Left ventricle myocardium superior (tissue), 1 donor: ENCODE measurements at regions not wholly inside any gene's neighbourhood (a gene's known extent, or its start where the extent isn't known, plus 50 kb on each side); places are given as distances from the start of the nearest gene placed in this dataset.
A peak's percentile ranks its signal among the peaks of the same experiment; 100 is the strongest.

ENCODE experiments used
- ATAC-seq: fragments of 200-7000 bp; cut with Tn5 transposase; one replicate; pipeline ENCODE4 v1.9.1; 2020; ENCODE audit warnings: mild to moderate bottlenecking, moderate library complexity
- DNase-seq: peaks from one replicate; pipeline ENCODE4 v3.0.0-alpha.2; 2020
- intact Hi-C: fragments of 100-400 bp; cut with micrococcal nuclease; formaldehyde crosslinking; loops from one replicate; pipeline ENCODE4 v1.11.0; 2022
- donor health status: DM: no; HTN: yes; CAD: no; lungs with severe emphysema.

DNA sequence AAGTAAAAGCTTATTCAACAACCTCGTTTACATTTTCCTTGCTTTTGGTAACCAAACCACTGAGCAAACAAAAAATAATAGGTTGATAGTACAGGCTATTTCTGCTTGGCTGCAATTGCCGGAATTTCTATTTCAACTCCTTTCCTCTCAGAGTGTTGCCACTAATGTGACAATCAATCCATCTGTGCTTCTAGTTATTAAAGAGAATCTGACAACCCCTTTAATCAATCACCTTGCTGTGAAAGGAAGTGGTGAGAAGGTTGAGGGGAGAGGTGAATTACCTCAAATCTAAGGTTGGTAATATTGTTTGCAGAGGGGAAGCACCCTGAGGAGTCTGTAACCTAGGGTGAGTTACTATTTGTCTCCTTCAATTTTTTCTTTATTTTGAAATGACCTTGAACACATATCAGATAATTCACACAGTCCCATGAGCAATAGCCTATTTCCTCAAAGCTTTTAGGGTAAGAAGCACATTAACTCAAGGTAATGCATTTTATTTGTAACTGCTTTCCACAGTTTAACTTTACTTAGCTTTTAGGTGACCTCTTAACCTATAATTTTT lies 603.4 kb downstream of the MMUT start:
- no peak for ATAC-seq
- no peak for DNase-seq
- intact Hi-C loops = no loop called here

DNA sequence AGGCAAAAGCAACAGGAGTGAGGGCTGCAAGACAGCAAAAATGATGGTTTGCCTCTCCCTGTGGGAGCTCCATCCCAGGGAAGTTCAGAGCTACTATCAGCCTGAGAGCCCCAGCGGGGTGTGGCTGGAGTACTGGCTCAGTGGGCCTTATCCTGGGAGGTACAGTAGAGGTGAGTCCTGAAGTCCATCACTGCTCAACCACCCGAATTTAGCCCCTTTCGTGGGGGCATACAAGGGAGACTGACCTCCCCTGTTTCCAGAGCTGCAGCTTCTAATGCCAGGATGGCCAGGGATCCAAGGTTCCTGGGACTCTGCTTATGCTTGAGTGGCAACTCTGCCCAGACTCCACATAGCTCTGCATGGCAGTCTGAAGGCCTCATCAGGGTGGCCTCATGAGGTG lies 617.8 kb downstream of the MMUT start:
- DNase-seq (no peak), ATAC-seq (no peak)
- intact Hi-C loops = no loop called here

DNA sequence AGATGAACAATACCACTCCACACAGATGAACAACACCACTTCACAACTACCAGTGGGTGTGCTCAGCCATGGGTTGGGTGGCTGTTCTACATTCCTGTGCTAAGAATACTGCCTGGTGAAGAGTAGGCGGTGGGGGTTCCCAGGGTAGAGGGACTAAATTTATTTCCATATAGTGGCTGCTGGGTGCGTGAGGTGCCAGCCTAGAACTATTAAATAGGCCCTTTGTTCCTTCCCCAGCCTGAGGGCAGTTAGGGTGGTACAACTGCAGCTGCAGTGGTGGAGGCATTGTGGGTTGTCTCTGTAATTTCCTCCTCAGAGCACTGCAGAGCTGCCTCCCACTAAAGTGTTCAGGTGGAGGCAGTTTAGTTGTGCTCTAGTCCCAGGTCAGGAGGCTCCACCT lies 618.4 kb downstream of the MMUT start:
- intact Hi-C loops = no loop called here
- ATAC-seq (no peak), DNase-seq (no peak)

DNA sequence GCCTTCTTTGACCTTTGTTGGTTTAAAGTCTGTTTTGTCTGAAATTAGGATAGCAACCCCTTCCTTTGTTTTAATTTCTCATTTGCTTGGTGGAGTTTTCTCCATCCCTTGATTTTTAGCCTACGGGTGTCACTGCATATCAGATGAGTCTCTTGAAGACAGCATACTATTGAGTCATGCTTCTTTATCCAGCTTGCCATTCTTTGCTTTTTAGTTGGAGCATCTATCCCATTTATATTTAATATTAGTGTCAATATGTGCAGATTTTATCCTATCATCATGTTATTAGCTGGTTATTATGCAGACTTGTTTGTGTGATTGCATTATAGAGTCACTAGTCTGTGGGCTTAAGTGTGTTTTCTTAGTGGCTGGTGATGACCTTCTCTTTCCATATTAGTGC lies 622.2 kb downstream of the MMUT start:
- no peak for DNase-seq
- ATAC-seq = no peak
- intact Hi-C loops = no loop called here

DNA sequence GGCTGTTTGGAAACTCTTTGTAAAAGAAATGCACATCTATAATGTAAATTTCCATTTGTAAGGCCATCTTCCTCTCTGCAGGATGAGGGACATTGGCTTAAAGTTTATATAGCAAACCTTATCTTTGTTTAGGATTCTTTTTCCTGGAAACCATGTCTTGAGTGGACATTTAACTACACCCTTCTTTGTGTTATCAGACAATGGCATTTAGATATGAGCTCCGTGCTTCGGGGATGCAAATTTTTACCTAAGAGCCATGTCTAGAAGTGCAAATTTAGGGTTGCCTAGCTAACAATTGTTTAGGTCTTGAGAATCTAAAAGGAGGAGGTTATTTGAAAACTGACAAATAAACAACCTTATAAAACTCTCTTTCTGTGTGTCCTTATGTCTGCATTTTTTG lies 623.8 kb downstream of the MMUT start:
- intact Hi-C loops = no loop called here
- DNase-seq = no peak
- no peak for ATAC-seq

DNA sequence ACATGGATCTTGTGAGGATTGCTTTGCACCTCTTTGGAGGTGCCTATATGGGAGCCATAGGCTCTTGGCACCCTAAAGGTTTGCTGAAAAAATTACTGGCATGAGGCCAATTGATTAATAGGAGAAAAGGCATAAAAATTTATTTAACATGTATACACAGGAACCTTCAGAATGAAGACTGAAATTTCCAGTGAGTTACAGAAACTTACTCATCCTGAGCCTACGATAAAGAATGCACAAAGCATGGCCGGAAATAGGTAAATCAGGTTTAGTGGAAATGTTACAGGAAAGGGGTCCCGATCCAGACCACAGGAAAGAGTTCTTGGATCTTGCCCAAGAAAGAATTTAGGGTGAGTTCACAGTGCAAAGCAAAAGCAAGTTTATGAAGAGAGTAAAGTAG lies 625.3 kb downstream of the MMUT start:
- ATAC-seq (no peak), DNase-seq (no peak)
- intact Hi-C loops = no loop called here

DNA sequence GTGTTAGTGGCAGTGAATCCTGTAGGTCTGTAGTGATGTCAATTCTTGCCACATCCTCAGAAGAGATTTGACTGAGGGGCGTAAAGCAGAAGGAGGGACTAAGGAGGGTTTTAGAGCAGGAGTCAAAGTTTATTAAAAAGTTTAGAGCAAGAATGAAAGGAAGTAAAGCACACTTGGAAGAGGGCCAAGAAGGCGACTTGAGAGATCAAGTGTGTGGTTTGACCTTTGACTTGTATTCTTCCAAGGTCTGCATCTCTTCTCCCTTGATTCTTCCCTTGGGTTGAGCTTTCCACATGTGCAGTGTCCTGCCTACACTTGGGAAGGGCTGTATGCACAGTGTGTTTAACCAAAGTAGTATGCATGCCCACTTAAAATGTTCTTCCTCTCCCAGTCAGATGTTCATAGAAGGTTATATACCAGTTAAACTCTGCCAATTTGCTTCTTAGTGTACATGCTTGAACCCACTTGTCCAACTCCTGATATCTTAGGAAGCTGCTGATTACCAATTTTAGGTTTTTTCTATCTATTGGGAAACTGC lies 627.6 kb downstream of the MMUT start:
- intact Hi-C loops = no loop called here
- ATAC-seq (no peak), DNase-seq (no peak)

DNA sequence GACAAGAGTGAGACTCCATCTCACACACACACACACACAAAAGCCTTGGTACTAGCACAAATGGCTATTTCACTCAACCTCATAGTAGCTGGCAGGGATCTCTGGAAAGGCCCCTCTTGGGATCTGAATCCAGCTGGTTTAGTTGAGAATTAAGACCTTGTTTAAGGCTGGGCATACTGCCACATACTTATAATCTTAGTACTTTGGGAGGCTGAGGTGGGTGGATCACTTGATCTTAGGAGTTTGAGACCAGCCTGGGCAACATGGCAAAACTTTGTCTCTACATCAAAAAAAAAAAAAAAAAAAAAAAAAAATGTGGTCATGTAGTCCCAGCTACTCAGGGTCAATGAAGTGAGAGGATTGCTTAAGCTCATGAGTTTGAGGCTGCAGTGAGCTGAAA lies 628.3 kb downstream of the MMUT start:
- DNase-seq (no peak), ATAC-seq (no peak)
- intact Hi-C loops = no loop called here

DNA sequence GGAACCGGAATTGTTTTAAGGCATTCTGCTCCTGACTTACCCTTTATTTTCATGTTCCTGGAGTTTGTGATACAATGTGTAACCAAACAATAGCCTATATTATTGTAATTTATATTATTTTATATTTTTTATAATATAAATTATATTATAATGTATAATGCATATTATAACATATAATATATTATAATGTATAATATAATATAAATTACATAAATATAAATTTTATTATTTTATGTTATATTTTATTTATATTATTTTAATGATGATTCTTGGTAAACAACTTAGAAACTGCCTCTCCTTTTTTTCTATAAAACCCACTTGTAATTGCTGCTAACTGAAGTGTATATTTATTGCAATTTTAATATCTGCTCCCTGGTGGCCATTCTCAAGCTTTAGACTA lies 629.1 kb downstream of the MMUT start:
- DNase-seq = no peak
- ATAC-seq = no peak
- intact Hi-C loops = no loop called here

DNA sequence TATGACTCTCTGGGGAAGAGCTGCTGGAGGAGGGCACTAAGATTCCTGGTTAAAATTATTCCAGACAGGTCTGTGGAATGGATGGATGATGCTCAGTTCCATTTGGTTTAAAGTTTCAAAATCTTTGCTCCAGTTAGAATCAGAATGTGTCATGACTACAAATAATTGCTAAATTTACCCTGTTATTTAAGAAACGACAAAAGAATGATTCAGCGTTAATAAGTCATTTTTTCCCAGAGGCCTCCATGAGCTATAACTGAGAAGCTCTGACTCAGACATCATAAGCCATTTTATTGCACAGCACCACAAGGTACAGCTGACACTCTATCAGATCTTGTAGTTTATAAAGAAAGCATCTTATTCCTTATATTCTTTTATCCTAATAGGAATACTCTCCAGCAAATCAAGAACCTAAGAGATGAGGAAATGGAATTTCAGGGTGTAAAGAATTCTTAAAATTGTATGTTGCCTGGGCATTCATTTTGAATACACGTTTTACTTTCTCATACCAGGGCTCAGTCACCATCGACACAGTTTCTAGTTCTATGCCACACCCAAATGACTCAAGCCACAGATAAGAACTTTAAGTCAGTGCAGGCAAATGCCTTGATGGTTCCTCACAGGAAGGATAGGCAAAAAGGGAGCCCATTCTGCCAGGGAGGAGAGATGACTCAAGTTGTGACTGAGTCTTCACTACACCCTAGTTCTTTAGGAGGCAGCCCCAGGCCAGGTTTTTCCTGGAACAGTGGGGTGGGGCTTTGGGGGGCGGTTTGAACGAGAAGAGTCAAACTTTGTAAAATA lies 636.0 kb downstream of the MMUT start:
- ATAC-seq = peak; percentile 45
- DNase-seq = no peak

DNA sequence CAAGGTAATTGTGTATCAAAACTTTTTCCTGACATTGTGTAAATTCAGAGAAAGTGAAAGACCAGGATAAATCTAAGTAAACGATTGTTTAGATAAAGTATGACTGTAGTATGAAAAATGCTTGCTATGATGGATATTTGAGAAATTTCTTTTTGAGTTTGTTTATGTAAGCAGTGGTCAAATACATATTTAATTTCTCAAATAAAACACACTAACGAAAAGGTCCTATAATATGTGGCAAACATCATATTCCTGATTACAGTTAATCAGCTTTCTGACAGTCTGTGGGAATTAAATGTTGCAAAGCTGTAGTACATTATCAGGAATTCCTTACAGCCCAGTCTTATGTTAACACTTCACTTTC lies 636.9 kb downstream of the MMUT start:
- ATAC-seq = no peak
- intact Hi-C loops = no loop called here

More for the DNA sequence above, 636.0 kb downstream of the MMUT start:
- intact Hi-C loops = no loop called here

DNA sequence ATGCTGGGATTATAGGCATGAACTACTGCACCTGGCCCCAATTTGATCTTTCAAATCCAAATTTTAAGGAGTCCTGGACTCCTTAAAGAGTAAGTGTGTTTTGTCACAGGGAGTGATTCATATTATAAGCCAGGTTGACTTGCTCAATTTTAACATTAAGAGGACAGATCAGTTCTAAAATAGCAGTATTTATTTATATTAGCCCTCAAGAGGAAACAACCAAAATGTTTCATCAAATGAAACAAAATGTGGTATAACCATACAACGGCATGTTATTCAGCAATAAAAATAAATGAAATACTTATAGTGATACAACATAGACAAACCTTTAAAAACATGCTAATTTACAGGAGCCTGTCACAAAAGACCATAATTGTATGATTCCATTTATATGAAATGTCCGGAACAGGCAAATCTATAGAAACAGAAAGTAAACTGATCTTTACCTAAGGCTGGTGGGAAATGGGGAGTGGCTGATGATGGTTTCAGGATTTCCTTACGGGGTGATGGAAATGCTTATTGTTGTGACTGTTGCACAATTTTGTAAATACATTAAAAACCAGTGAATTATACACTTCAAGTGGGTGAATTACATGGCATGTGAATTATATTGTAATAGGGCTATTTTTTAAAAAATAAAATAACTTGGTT lies 637.4 kb downstream of the MMUT start:
- ATAC-seq (no peak), DNase-seq (no peak)
- intact Hi-C loops = no loop called here

More for the DNA sequence above, 636.9 kb downstream of the MMUT start:
- DNase-seq = no peak

DNA sequence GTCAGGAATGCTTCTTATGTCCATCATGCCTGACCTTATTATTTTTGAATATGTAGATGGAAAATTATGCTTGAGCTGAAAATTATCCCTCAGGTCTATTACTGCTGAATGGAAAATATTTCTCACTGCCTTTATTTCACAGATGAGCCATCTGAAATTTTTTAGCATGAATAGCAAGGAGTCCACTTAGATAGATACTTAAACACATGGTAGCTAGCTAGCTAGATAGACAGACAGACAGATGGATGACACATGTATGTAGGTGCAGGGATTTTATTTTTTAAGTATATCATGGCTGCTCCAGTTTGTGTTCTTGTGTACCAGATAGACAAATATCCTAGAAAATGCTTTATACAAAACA lies 645.0 kb downstream of the MMUT start:
- DNase-seq = no peak
- no peak for ATAC-seq
- intact Hi-C loops = no loop called here

DNA sequence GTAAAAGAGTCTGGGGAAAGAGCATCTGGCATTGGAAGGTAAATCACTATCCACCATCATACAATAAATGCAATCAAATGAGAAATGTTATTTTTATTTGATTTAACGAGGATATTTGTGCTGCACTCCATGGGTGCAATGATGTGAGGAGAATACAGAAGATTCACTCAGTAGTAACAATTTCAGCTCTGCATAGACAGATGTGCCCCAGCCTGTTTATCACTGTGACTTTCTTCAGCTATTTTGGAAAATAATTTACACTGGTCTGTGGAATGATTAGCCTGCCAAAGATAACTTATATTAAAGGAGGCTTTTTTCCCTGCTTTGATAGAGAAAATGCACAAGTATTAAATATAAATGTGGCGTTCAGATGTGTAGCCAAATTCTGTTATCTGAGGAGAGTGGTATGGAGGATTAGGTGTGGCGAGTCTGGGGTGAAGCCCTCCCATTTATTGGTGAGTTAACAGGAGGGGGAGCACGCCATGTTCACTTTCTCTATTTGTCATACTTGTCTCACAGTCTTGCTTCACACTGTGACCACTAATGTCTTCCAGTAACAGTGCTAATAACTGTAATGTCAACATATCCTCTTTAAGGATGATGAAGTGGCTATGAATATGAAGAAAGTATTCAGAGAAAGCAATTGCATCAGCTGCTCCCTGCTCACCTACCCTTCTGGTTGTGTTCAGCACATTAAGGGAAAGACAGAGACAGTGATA lies 645.6 kb downstream of the MMUT start:
- ATAC-seq (no peak), DNase-seq (no peak)
- intact Hi-C loops = no loop called here

DNA sequence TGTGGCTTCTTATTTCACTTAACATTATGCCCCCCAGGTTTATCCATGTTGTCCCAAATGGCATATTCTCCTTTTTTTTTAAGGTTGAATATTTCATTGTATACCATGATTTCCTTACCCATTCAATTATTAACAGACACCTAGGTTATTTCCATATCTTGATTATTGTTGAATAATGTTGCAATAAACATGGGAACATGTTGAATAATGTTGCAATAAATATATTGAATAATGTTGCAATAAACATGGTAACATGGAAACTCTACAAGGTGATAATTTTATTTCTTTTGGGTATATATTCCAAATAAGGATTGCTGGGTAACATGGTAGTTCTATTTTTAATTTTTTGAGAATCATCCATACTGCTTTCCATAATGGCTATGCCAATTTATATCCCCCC lies 648.1 kb downstream of the MMUT start:
- no peak for DNase-seq
- intact Hi-C loops = no loop called here
- ATAC-seq = no peak

DNA sequence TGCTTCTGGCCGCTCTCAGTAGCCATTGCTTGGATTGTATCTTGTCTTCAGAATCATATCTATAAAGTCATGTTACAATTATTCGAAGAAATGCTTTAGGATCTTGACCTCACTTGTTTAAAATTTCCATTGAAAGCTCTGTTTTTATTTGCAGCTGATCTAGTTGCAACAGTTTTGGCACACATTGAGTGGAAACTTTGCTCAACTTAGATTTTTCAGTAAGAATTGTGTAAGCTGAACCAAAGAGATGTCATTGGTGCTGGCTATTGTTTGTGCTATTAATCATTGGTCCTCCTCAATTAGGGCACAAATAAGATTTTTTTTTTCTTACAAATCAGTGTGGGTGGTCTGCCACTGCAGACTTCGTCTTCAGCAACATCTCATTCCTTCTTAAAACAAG lies 649.2 kb downstream of the MMUT start:
- DNase-seq (no peak), ATAC-seq (no peak)
- intact Hi-C loops = no loop called here

DNA sequence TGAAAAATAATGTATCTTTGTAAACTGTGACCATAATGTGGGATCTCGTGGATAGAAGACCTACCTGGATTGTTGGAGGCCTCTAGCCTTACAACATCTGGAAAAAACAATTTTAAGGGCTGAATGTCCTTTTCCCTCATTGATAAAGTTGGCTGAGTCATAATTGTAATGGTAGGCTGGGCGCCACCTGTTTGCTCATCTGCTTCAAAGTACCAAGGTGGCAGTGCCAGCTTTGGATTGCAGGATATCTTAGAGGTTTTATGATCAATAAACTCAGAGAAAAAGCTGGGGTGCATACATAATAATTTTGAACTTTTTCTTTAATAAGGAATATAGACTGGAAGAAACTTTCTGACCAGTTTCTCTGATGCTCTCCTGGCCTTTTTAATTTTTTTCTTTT lies 653.4 kb downstream of the MMUT start:
- ATAC-seq = no peak
- no peak for DNase-seq
- intact Hi-C loops = no loop called here

DNA sequence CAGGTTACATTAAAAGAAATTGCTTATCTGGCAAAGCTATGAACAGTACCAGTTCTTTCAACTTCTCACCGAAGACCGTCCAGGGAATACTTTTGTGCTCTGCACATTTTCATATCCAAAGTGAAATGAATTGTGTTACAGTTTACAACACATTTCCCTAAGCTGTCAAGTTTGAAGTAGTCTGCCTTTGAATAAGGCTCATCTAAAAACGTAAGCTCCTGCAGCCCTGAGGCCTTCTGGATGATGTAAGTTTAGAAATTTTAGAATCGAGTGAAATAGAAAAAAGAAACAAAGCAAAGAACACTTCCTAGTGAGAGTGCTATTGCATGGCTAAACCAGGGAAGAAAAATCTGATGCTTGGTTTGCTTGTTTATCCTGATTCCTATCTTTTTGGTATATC lies 653.8 kb downstream of the MMUT start:
- ATAC-seq = no peak
- DNase-seq = no peak
- intact Hi-C loops = no loop called here

DNA sequence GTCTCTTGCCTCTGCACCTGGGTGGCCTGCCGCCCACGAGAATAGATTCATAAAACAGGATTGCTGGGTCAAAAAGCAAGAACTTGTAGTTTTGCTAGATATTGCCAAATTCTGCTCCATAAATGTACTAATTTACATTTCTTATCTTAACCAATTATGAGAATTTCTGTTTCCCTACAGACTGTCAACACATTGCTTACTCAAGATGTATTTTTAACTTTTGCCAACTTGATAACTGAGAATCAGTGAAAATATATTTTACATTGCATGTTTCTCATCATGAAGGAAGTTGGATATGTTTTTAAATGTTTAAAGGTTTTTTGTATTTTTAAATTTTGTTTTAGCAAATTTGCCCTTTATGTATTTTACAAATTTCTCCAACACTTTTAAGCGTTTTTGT lies 664.8 kb downstream of the MMUT start:
- ATAC-seq (no peak), DNase-seq (no peak)
- intact Hi-C loops = no loop called here

DNA sequence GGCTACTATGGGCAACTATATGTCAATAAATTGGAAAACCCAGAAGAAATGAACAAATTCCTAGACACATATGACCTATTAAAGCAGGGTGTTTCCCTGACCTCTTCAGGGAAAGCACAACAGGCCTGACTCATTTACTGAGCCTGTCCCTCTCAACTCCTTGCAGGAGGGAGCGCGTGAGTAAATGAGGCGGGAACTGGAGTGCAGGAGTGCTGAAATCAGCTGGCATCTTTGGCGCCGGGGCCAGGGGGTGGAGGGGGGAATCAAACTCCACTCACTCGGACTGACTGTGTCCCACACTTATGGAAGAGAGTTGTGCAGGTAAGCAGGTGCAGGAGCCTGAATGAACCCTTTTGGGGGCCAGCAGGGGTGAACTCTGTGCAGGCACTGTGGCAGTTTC lies 671.2 kb upstream of the PTCHD4 start:
- DNase-seq = no peak
- ATAC-seq = no peak
- intact Hi-C loops = no loop called here
